ENCODE measurements at regions not wholly inside any gene's neighbourhood (a gene's known extent, or its start where the extent isn't known, plus 50 kb on each side); places are given as distances from the start of the nearest gene placed in this dataset.

GRCh38 chr21:22679207-22679606 lies 1681.0 kb downstream of the NCAM2 start:
- TF ChIP-seq CTCF (IDR thresholded peaks at IDR 0.05) (no peak), POLR2A (IDR thresholded peaks at IDR 0.05) (no peak)

Measured in suprapubic skin (tissue), 3 donors.